ENCODE measurements at regions not wholly inside any gene's neighbourhood (a gene's known extent, or its start where the extent isn't known, plus 50 kb on each side); places are given as distances from the start of the nearest gene placed in this dataset.

DNA sequence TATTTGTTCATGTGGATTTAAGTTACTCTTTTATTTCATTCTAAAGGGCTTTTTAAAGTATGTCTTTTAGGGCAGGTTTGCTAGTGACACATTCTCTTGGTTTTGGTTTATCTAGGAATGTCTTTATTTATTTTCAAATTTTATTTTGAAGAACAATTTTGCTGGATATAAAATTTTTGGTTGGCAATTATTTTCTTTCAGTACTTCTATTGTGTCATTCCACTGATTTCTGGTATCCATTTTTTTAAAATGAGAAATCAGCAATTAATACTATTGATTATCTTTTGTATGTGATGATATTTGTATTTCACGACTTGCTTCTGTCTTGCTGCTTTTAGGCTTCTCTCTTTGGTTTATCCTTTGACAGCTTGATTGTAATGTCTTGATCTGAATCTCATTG lies 756.3 kb downstream of the INHBA start:
- TF ChIP-seq POLR2AphosphoS5 (IDR thresholded peaks at IDR 0.05; ENCODE audit: low read depth, low read length) = no peak
- no peak for TF ChIP-seq POLR2A (IDR thresholded peaks at IDR 0.05; ENCODE audit: low read depth, low read length)
